Posterior vena cava (tissue), 2 donors: ENCODE measurements at regions not wholly inside any gene's neighbourhood (a gene's known extent, or its start where the extent isn't known, plus 50 kb on each side); places are given as distances from the start of the nearest gene placed in this dataset.
"Not testable (repeated sequence)": the region's sequence is repeated elsewhere in the genome, so short reads cannot be mapped to it uniquely, and the experiment has no call there.

ENCODE experiments used
- DNase-seq: peaks from one replicate; pipeline ENCODE4 v3.0.0-alpha.2; 2020; ENCODE audit warnings: low spot score
- intact Hi-C, 2 donors: fragments of 100-400 bp; cut with DNase I; formaldehyde crosslinking; loops; one replicate each; pipeline versions ENCODE4 v1.14.1 to v1.14.2; 2022 to 2023
- donor health status: DM: yes; HTN: yes; CAD: no.
- donor health status: DM: yes; HTN: yes; CAD: no.

DNA sequence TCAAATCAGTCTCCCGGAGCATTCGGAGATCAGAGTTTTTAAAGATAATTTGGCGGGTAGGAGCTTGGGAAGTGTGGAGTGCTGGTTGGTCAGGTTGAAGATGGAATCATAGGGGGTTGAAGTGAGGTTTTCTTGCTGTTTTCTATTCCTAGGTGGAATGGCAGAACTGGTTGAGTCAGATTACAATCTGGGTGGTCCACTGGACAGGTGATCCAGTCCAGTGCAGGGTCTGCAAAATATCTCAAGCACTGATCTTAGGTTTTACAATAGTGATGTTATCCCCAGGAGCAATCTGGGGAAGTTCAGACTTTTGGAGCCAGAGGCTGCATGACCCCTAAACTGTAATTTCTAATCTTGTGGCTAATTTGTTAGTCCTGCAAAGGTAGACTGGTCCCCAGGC lies 416.4 kb upstream of the MAGEB16 start:
- intact Hi-C loops, DNase-seq: not testable (repeated sequence)

- intact Hi-C loops, result no loop called here
These were observed 415.2 kb upstream of the MAGEB16 start for GRCh38 chrX:35382966-35383365.

DNA sequence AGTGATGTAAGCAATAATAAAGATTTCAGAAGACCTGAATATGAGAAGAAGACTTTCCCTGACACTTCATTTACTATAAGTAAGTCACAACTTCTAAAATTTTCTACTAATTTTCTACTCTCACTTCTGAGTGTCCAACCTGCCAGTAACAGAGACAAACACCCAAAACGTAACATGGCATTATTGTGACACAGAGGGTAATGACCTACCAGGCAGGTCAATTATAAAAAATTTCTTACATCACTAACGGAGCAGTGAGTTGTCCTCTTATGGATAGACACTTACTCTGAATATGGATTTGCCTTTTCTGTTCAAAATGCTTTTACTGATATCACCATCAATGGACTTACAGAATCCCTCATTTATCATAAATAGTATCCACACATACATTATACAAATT lies 405.9 kb upstream of the MAGEB16 start:
- intact Hi-C loops, result no loop called here
- no peak for DNase-seq

More at GRCh38 chrX:35382966-35383365, 415.2 kb upstream of the MAGEB16 start:
- DNase-seq, result no peak

DNA sequence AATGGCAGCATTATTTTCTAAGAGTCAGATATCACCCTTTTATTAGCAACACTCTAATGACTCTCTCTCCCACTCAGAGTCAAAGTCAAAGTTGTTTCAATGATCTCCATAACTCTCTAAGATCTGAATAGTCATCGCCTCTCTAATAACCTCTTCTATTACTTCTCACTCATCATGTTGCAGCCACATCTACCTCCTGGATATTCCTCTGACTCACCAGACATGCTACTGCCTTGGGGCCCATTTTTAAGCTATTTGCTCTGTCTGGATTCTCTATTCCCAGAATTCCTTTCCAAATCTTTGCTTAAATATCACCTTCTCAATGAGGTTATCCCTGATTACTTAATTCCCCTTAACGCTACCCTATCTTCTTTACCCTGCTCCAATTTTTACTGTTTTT lies 391.8 kb upstream of the MAGEB16 start:
- intact Hi-C loops, result no loop called here
- no peak for DNase-seq

DNA sequence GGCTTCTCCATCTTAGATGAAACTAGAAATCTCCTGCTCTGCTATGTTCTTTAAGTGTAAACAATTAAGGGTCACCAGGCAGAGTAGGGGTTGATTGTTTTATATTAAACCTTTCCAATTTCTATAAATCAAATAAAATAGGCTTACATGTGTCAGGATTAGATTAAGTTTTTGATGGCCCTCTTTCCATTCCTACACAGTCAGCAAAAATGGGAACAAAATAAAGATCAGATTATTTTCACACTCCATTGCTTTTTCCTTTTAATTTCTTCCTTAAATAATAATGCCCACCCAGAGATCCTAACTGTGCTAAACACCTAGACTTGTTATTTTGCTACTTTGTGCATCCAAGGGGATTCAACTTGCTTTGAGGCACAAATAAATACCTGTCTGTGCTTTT lies 381.4 kb upstream of the MAGEB16 start:
- intact Hi-C loops, result no loop called here

DNA sequence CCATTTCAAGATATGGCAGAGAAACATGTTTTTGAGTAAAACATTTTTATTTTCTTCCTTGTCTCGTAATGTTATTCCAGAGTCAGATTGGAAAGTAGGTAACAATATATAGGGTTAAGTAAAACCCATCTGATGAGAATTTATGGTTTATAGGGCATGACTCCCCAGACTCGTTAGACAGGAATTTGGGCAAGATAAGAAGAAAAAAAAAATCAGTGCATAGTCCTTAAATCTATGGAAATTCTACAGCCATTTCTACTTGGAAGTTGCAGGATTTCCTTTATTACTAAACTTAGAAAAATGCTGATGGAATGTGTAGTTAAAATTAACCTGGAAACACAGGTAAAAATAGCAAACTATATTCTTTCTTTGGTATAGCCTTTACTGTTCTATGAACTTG lies 366.1 kb upstream of the MAGEB16 start:
- DNase-seq, result no peak
- intact Hi-C loops, result no loop called here

More for the DNA sequence above, 381.4 kb upstream of the MAGEB16 start:
- no peak for DNase-seq

DNA sequence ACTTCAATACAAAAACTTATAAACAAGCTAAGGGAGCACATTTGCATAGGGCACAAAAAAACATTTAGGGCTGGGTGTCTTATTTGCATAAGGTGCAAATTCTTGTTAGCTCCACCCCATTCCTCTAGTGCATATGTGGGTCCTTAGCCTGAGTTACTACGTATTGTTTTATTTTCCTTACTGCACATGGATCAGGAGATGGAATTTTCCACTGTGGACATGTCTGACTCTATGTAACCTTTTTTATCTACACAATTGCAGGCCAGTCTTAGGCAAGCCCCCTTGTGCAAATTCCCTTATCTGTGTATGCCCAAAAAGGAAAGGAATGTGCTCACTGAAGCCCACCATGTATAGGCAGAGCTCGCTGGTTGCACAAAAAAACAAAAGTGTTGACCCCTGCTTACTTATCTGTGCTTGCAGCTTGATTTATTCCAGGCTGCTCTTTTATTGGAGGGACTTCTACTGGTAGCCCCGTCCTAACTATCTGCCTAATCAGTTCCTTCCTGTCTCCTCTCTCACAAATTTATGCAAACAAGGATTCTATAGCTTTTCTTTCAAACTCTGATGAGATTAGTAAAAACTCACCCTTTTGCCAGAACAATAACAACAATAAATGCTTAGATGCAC lies 359.0 kb upstream of the MAGEB16 start:
- intact Hi-C loops, result no loop called here
- DNase-seq, result no peak

GRCh38 chrX:35439692-35440091 lies 358.4 kb upstream of the MAGEB16 start:
- intact Hi-C loops, result no loop called here
- no peak for DNase-seq

GRCh38 chrX:35442421-35442820 lies 355.7 kb upstream of the MAGEB16 start:
- DNase-seq, result no peak
- intact Hi-C loops, result no loop called here

DNA sequence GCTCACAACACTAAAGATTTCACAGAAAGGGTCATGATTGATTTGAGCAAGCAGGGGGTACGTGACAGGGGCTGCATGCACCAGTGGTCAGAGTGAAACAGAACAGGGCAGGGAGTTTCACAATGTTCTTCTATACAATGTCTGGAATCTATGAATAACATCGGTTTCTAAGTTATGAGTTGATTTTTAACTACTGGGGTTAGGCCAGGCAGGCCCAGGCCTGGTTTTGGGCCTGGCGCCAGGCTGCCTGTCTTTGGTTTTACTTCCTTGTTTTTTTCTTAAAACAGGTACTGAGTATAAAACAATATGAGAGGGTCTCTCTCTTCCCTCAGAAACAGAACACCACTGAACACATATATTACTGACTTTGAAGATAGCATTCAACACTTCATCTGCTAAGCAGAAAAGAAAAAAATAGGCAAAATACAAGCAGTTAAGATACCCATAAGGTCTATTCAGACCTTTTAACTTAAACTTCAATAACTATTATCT lies 355.0 kb upstream of the MAGEB16 start:
- DNase-seq, intact Hi-C loops: not testable (repeated sequence)

DNA sequence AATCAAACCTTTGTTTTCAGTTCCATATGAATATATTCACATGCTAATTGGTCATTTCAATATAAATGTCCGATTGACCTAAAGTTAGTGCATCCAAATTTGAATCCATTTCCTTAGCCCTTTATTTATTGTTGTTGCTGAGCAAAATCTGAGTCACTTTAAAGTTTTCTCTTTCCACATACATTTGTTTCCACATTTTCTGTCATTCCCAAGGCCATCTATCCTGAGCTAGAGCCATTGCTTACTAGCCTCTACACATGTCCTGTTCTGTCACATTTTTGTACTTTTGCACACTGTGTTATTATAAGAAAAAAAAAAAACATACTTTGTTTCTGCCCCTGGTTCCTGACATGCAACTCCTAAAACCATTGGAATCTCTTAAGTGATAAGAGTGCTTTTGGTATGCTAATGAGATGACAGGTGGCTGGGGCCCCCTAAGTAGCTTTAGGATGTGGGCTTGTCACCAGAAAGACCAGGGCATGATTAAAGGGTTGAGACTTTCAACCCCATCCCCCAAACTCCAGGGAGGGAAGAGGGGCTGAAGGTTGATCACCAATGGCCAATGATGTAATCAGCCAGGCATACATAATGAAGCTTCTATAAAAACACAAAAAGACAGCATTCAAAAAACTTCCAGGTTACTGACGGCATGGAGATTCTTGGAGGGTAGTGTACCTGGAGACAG lies 353.3 kb upstream of the MAGEB16 start:
- DNase-seq, result no peak
- intact Hi-C loops, result no loop called here

GRCh38 chrX:35445912-35446311 lies 352.2 kb upstream of the MAGEB16 start:
- intact Hi-C loops, result no loop called here
- no peak for DNase-seq

DNA sequence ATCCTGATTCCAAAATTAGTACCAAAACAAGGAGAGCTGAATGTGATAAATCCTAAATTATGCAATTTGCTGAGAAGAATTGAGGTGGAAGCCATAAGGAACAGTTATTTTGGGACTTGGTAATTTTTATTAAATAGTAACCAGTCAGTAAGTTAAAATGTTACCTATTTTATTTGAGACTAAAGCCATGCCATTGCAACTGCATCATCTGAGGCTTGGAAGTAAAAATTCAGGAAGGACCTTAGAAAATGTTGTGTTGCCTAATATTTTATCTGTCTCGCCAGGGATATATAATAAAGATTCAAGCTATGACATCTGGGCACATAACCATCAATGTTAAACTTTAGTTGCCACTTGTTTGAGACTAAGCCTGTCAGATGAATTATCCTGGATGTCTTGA lies 341.3 kb upstream of the MAGEB16 start:
- no peak for DNase-seq
- intact Hi-C loops, result no loop called here

DNA sequence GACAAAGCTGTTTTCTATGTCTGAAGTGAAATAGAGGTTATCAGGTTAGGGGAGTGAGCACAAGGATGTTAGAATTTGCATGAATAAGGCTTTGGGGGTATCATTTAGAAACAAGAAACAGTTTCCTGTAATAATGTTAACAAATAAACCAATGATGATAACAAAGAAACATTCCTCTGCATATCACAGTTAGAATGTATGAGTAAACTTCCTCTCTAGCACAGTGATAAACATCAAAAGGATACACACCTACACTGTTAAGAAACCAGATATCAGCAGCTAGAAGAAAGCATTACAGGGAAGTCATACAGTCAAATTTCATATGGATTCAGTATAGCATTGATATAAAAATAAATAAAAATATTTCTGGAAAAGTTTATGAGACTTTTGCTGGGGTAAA lies 340.0 kb upstream of the MAGEB16 start:
- intact Hi-C loops, result no loop called here
- no peak for DNase-seq

- no peak for DNase-seq
- intact Hi-C loops, result no loop called here
These were observed 337.0 kb upstream of the MAGEB16 start for GRCh38 chrX:35461164-35461563.

- intact Hi-C loops, DNase-seq: not testable (repeated sequence)
These were observed 301.5 kb upstream of the MAGEB16 start for GRCh38 chrX:35496671-35497070.

GRCh38 chrX:35497453-35497852 lies 300.7 kb upstream of the MAGEB16 start:
- DNase-seq, intact Hi-C loops: not testable (repeated sequence)

DNA sequence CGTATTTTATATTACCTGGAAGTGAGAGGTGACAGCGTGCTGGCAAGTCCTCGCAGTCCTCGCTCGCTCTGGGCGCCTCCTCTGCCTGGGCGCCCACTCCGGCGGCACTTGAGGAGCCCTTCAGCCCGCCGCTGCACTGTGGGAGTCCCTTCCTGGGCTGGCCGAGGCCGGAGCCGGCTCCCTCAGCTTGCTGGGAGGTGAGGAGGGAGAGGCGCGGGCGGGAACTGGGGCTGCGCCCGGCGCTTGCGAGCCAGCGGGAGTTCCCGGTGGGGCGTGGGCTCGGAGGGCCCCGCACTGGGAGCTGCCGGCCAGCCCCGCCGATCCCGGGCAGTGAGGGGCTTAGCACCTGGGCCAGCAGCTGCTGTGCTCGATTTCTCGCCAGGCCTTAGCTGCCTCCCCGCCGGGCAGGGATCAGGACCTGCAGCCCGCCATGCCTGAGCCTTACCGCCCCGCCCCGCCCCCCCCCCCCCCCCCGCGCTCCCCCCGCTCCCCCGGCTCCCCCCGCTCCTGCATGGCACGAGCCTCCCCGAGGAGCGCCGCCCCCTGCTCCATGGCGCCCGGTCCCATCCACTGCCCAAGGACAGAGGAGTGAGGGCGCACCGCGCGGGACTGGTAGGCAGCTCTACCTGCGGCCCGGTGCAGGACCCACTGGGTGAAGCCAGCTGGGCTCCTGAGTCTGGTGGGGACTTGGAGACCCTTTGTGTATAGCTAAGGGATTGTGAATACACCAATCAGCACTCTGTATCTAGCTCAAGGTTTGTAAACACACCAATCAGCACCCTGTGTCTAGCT lies 298.9 kb upstream of the MAGEB16 start:
- DNase-seq, result no peak
- intact Hi-C loops, result no loop called here

- intact Hi-C loops, result no loop called here
- DNase-seq, result no peak
These were observed 290.4 kb upstream of the MAGEB16 start for GRCh38 chrX:35507701-35508100.

GRCh38 chrX:35548003-35548402 lies 250.1 kb upstream of the MAGEB16 start:
- not testable (repeated sequence) for DNase-seq

More at GRCh38 chrX:35548003-35548402, 250.1 kb upstream of the MAGEB16 start:
- intact Hi-C loops, result not testable (repeated sequence)
